CD4-positive, alpha-beta T cell treated with Interleukin-17A for 1 hour (primary cell): ENCODE measurements at regions not wholly inside any gene's neighbourhood (a gene's known extent, or its start where the extent isn't known, plus 50 kb on each side); places are given as distances from the start of the nearest gene placed in this dataset.

Experiments
- DNase-seq: peaks from one replicate; pipeline ENCODE4 v3.0.0-alpha.2; 2020

DNA sequence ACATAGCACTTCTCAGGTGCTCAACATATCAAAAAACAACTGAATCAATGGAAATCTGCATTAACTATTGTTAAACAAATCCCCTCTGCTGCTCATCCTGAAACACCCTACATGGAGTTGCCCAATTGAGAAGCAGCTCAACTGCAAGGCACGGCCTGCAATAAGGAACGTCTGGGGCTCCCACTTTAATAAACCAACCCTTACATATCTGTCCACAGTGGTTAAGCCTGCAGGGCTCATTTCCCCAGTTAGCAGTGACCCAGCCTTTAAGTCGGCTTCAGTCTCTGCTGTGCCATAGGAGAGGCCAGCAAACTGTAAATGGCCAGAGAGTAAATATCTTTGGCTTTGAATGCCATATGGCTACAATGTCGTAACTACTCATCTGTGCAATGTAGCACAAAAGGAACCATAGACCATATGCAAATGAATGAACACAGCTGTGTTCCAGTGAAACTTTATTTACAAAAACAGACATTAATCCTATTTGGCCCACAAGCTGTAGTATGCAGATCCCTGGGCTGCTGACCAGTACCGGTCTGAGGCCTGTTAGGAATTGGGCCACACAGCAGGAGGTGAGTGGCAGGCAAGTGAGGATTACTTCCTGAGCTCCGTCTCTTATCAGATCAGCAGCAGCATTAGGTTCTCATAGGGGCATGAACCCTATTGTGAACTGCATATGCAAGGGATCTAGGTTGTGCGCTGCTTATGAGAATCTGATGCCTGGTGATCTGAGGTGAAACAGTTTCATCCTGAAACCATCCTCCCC is 522.7 kb upstream of the CDH4 start:
- no peak for DNase-seq

DNA sequence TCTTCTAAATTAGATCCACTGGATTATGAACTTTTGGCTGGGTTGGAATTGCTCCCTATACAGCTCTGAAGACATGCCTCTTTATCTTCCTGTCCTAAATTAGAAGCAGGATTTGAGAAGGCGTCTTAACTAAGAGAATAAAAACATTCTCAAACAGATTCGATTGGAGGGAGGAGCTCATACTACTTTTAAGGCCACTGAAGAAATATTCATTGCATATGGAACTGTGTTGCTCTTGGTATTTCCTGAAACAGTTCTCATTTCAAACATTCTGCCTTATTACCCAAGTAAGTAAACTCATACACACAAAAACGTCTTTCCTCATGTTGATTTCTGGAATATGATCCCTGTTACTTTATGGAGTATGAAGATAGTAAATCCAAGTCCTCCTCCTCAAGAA is 519.7 kb upstream of the CDH4 start:
- no peak for DNase-seq

DNA sequence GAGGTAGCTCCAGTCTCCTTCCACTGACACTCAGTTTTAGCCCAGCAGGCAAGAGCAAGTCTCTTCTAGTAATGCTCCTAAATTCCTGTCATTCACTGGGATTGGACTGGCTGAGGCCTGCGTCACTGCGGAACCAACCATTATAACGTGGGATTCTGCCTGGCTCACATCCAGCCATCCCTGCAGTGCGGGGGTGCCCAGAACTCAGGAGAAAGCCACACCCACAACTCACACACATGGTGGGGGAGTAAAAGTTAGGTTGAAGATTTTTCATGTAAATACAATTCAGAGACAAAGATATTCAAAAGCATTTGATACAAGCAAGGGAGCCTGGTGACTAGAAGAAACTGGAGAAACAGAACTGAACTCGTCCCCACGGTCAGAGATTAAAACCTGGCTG is 504.0 kb upstream of the CDH4 start:
- DNase-seq: no peak

DNA sequence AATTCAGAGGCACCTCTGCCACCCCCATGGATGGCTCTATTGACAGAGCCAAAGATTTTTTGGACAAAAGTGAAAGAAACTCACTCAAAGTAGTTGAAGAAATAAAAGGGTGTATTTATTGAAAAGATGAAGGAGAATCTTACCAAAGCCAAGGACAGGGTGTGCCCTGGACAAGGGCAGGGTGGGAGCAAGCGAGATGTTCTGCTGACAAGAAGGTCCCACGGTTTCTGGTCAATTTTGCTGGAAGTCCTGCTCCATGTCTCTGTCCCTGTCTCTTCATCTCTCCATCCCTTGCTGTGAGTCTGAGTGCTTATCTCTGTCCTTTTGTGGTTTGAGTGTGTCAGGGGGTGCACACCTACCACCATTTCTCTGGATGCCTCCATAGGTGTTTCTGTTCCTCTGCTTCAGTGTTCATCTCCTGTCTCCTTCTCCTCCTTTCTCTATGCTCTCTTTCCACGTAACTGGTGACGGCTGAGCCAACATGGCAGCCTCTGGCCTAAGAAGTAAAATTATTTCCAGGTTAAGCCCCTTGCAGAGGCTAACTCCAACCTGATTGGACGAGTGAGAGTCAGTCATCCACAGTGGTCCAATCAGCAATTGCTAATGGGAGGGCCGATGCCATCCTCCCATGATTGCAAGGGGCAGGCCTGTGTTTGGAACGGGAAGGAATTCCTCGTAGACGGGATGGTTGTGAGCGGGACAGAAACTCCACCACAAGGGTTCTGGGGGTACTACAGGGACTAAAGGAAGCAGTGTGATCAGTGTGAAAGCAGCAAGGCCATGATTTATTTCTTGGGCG is 502.1 kb upstream of the CDH4 start:
- no peak for DNase-seq

DNA sequence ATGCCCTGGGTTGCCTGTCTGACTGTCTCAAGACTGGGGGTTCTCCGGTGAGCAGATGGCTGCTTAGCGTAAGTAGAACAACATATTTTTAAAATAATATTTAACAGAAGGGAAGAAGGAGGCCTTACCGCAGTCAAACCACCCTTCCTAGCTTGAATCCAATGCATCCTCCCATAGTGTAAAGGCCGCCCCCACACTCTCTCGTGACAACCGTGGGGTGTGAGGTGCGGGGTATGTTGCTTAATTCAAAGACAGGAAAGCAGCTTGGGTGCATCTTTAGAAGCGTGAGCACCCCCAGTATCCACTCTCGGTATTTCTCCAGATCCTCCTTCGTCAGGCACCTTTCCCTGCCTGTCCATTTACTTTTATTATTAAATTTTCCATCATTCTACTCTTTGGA is 501.2 kb upstream of the CDH4 start:
- no peak for DNase-seq

DNA sequence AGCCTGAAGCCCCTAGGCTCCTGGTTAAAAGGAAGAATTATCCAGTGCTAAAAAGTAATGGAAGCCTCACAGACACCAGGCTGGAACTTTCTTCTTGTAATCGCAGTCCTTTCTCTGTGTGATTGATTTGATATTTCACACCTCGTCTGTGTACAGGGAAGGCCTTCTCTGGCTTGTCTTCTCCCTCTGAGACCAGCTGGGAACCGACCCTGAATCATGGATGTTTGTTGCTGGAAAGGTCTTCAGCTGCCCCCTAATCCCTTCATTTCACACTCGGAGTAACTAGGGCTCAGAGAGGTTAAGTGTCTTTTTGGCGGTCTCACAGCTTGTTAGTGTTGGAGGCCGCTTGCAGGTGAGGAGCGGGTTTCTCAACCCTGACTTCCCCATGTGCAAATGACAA is 500.2 kb upstream of the CDH4 start:
- no peak for DNase-seq

DNA sequence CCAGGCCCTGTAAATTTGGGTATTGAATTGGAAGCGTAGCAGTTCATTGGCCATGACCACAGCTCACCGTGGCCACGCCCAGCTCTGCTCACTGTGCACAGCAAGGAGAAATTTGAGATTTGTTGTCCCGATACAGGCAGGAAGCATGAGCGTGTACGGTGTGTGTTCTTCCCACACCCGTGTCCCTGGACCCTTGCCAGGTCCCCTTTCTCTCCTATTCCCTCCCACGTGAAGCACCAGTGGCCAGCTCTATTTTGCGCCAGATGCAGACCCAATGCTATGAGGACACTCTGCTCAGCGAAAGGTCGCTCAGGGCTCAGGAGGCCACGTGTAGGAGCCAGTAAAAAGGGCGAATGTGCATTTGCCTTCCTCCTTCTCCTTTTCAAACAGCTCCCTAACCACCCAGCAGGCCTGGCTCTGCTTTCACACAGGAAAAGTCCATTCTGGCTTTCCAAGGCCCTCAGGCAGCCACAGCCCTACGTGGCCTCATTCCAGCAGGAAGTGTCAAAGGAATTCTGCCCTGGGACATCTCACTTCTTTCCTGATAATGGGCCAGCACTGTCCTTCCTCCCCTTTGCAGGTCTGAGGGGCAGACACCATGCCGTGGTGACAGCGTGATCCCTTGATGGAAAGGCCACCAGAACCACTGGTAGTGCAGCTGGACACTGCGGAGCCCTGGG is 499.2 kb upstream of the CDH4 start:
- no peak for DNase-seq

DNA sequence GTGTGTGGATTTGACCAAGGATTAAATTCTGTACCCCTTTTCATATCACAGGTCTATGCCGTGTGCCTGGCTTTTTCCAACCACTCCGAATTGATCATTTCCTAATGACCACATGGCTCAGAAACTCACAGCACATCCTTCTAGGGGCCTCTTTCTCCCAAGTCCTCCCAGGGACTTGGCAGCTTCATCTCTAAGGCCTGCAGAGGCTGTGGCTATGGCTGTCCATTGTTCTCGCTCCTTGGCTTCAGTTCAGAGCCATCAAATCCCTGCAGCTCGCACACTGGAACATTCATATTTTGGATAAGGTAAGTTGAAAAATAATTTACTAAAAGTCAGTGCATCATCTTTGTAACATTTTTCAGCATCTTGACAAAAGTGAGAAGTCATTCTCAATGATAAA is 497.2 kb upstream of the CDH4 start:
- DNase-seq: no peak

DNA sequence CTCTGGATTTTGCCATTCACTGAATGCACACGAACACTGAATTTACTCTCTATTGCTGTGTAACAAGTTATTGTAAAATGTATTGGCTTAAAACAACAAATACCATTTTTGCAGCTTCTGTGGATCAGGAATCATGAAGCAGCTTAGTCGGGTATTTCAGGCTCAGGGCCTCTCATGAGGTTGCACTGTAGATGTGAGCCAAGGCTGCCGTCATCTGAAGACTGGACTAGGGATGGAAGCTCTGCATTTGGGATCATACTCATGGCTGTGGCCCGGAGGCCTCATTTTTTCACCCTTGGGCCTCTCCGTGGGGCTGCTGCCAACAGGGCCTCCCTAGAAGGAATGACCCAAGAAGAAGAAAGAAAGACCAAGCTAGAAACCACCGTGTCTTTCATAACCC is 492.4 kb upstream of the CDH4 start:
- DNase-seq: no peak

DNA sequence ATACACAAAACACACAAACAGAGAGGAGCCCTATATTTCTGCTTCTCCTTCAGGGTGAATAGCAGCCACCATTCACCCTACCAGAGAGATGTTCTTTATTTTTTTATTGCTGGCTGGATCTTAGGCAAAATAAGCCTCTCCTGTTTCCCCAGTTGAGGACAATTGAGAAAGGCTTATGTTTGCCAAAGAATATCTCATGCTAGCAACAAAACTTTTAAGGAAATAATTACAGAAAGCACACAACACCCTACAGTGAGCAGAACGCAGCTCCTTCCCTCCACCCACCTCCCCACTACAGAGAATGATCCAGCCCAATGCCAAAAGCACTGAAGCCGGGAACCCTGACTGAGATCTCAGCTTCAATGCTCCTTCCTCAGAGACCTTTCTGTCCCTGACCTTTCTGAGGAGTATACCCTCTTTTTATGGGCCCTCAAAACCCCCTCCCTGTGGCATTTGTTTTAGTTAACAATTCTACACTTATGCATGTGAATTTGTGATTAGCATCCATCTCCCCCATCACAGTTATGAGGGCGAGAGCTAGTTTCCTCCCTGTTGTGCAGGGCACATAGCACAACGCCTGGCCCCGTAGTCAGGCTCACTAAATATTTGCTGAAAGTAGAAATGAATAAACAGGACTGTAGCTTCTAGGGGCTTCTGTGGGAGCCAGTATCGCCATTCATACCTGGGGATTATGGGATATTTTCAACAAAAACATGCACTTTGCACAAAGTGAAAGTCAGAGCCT is 491.6 kb upstream of the CDH4 start:
- no peak for DNase-seq

DNA sequence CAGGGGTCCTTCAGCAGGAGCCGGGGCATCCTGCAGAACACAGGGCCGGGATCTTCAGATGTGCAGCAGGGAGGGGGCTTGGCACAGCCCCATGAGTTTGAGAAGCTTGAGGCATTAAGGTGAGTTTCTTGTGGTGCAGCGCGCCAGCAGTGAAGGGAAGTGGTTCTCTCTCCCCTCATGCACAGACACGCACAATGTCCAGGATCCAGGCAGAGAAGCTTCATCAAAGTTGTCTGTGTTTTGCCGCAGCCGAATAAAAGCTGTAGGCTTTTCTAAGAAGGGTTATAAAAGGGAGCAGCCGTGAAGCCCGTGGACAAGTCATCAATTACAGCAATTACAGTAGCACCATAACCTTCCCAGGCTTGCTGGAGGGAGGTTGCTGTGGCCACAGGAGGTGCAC is 491.0 kb upstream of the CDH4 start:
- no peak for DNase-seq

DNA sequence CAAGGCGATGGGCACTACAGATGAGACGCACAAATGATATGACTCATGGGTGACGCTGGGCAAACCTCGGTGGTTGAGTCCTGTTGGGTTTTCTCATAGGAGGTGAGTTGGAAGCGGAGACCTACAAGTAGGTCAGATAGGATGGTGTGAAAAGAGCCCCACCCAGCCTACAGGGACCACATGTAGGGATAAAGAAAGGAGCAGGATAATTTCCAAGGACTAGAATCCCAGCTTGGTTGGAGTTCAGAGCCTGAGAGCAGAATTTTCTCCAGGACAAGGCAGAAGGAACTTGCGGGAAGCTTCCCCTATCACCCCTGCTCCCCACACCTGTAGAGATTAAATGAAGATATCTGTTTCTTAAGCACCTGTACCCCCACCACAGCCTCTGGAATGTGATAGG is 489.7 kb upstream of the CDH4 start:
- no peak for DNase-seq

DNA sequence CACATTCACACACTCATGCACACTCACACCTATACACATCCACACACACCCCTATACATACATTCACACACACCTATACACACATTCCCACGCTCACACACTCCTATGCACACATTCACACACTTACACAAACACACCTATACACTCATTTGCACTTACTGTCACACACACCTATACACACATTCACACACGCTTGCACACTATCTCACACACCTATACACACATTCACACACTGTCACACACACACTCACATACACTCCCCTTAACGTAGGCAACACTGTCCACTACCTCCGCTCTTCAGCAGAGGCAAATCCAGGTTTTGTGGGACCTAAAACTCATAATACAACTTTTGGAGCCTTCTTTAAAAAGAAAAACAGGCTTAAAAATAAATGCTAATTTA is 487.7 kb upstream of the CDH4 start:
- DNase-seq: no peak

DNA sequence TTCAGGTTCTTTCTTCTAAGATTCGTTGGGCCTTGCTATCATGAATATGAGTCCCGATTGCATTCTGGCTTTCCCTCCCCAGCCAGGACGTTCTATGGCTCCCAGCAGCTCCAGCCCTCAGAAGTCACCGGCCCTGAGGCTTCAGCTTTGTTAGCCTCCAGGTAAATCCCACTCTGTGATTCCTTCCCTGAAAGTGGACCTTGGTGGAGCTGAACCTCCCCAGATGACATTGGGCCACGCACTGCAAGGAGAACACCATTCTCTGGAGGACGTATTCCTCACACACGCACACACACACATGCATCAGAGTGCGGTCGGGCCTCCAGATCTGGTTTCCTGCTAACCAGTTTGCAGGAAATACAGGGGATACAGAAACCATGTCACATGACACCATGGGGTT is 487.3 kb upstream of the CDH4 start:
- DNase-seq: no peak

DNA sequence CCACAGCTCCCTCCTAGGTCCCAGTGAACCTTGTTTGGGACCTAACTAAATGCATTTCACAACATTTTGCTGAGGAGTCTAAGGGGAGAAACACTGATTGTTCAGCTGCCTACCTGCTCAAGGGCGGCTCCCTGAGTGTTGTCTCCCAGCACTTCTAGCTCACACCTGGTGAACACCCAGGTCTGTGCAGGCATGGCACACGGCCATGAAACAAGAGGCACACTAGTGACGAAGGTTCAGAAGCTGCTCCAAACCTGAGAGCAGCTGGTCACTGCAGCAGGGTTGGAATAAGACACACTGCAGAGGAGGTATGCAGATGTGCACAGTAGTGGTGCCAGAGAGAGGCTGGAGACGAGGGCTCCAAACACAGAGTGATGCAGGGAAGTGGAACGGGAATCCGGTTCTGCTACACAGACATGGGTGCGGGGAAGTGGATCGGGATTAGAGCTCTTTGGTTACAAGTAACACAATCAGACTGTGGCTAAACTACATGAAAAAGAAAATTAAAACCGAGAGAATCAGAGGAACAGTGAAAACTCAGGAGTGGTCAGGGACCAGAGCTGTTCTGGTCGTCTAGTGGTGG is 486.1 kb upstream of the CDH4 start:
- no peak for DNase-seq

DNA sequence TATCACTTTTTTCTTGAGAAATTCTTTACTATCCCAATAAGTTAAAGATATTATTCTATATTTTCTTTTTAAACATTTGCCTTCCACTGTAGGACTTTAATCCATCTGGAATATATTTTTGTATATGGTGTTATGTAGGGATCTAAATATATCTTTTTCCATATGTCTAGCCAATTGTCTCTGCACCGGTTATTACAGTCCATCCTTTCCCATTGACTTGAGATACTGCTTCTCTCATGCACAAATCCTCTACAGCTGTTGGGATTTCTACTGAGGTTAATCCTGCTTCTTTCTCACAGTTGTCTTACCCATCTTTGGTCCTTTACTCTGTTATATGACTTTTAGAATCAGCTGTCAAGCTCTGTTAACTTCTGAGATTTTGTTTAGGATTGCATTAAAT is 483.8 kb upstream of the CDH4 start:
- no peak for DNase-seq

DNA sequence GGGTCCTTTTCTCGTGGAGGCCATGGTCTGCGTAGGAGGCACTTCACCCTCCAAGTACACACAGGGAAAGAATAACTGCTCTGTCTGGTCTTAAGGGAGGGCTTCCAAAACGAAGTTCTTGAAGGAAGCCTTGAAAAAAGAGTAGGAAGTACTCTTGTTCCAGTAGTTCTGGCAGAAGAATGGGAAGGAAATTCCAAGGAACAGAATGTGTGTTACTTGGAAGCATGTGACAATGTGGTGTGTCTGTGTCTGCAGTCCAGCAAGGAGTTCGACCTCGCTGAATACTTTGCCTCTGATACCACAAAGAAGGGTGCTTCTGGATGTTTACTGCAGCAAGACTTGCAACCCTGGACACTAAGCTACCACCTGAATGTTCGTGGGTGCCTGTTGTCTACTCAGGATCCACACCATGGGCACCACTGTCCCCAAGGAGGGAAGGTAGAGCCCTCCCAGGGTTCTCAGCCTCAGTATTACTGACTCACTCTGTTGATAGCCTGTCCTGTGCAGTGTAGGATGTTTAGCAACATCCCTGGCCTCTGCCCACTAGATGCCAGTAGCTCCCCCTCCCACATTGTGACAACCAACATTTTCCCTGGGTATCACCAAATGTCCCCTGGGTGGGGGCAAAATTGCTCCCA is 471.6 kb upstream of the CDH4 start:
- DNase-seq: no peak

DNA sequence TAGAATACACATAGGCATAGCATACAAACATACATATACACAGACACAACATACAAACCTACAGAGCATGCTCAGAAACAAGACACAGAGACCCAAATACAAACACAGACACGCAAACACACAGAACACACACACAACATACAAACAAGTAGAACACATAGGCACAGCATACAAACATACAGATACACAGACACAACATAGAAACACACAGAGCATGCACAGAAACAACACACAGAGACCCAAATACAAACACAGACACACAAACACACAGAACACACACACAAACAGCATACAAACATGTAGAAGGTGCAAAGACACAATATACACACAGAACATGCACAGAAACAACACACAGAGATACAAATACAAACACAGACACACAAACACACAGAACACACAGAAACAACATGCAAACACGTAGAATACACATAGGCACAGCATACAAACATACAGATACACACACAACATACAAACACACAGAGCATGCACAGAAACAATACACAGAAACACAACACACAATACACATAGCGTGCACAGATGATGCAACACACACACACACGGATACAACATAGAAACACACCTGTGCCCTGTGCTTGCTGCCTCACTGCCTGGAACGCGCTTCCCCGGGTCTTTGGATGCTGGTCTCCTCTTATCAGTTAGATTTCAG is 469.0 kb upstream of the CDH4 start:
- no peak for DNase-seq

DNA sequence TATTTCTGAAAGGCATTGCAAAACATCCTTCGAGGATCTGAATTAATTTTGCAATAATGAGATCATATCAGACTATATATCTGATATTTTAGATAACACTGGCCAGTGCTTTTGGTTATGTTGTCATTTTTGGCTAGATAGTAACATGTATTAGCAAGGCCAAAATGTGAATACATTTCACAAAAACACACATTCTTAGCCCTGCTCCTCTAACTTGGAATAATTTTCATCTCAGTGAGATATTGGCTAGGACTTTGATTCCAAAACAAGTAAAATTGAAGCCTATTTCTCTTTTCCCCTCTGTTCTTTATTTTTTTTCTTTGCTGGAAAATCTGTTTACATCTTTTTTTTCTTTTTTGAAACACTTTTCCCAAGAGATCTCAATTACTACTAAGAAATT is 466.8 kb upstream of the CDH4 start:
- DNase-seq: no peak

DNA sequence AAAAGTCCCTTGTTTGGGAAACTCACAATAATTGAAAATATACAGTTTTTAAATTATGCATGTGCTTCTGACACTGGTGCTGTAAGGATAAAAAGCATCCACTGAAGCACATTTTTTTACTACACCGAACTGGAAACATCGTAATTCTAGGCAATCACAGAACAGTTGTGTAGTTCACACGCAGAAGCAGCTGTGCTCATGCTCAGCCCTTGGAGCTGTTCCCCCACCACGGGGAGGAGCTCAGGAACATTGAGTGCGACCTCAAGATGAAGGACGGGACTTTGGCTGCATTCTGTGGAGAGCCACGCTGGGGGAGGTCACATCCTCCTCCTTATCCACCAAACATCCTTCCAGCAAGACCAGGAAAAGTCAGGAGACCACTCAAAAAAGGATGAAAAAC is 466.3 kb upstream of the CDH4 start:
- DNase-seq: no peak

DNA sequence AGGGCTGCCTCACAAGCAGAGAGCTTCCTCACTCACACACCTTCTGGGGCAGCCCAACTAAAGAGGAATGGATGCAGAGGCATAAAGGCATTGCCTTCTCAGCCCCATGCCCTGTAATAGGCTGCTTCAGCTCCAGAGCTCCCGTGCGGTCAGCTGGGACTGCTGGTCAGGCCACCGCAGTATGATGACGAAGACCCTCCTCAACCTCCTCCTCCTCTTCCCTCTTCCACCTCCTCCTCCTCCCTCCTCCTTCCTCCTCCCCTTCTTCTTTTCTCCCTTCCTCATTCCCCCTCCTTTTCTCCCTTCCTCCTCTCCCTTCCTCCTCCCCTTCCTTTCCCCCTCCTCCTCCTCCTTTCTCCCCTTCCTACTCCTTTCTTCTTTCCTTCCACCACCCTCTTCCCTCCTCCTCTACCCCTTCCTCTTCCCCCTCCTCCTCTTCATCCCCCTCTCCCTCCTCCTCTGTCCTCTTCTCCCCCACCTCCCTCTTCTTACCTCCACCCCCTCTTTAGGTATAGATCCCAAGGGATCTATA is 465.3 kb upstream of the CDH4 start:
- DNase-seq: no peak

DNA sequence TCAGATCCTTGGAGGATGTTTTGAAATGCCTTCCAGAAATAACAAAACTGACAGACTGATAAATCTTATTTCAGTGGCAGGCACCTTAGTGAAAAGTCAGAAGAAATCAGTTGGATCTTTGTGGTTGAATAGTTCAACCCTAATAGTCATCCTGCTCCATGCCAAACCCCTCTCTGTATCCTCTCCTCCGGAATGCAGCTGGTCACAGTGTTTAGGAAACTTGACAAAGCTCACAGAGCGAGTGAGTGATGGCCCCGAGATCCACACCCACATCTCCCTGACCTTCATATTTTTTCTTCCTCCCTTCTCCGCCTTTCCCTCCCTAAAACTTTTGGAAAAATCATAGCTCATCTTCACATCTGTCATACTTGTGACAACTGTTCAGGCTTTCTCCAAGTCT is 464.8 kb upstream of the CDH4 start:
- no peak for DNase-seq
